ENCODE measurements at regions not wholly inside any gene's neighbourhood (a gene's known extent, or its start where the extent isn't known, plus 50 kb on each side); places are given as distances from the start of the nearest gene placed in this dataset.
"Not testable (repeated sequence)": the region's sequence is repeated elsewhere in the genome, so short reads cannot be mapped to it uniquely, and the experiment has no call there.

- Histone ChIP-seq H3K4me3 (ENCODE audit: low read depth, low read length, poor library complexity, severe bottlenecking) (no peak overlapping the region), H3K9ac (ENCODE audit: low read length) (no peak overlapping the region), H3K4me1 (ENCODE audit: insufficient read depth, low read length, severe bottlenecking) (no peaks in the 10 kb centered on the region), H3K9me2 (ENCODE audit: low read depth, low read length) (no peaks in the 10 kb centered on the region), H4K20me1 (ENCODE audit: insufficient read depth, low read length) (no peaks in the 10 kb centered on the region), H3K27ac (ENCODE audit: low read depth, low read length, poor library complexity, severe bottlenecking) (no peak overlapping the region), H3K79me2 (ENCODE audit: insufficient read depth, low read length) (no peaks in the 10 kb centered on the region), H3K27me3 (ENCODE audit: insufficient read depth, low read length) (no peaks in the 10 kb centered on the region), H3F3A (ENCODE audit: insufficient read depth, low read length) (peaks cover 8% of the 10 kb centered on the region), H3K36me3 (ENCODE audit: insufficient read depth, low read length) (no peaks in the 10 kb centered on the region), H3K4me2 (ENCODE audit: low read length) (no peak overlapping the region), H3K9me3 (ENCODE audit: low read length) (peaks cover 18% of the 10 kb centered on the region), H2AFZ (ENCODE audit: low read length) (no peak overlapping the region)
- TF ChIP-seq CTCF (IDR thresholded peaks at IDR 0.05; ENCODE audit: low read length): no peak
- no peak for TF ChIP-seq EZH2 (IDR thresholded peaks at IDR 0.05; ENCODE audit: borderline replicate concordance, low read length)
Measured at GRCh38 chr2:89837962-89838625, 1146.6 kb downstream of the RPIA start.

- H3K9ac ChIP-seq (ENCODE audit: low read length); H2AFZ ChIP-seq (ENCODE audit: low read length); H3K79me2 ChIP-seq (ENCODE audit: insufficient read depth, low read length); H3K4me3 ChIP-seq (ENCODE audit: low read depth, low read length, poor library complexity, severe bottlenecking); H3K4me1 ChIP-seq (ENCODE audit: insufficient read depth, low read length, severe bottlenecking); H4K20me1 ChIP-seq (ENCODE audit: insufficient read depth, low read length); H3K27ac ChIP-seq (ENCODE audit: low read depth, low read length, poor library complexity, severe bottlenecking); H3K36me3 ChIP-seq (ENCODE audit: insufficient read depth, low read length); H3K27me3 ChIP-seq (ENCODE audit: insufficient read depth, low read length); H3K4me2 ChIP-seq (ENCODE audit: low read length); H3K9me2 ChIP-seq (ENCODE audit: low read depth, low read length); H3F3A ChIP-seq (ENCODE audit: insufficient read depth, low read length): not testable (repeated sequence)
- peaks cover 18% of the 10 kb centered on the region for H3K9me3 ChIP-seq (ENCODE audit: low read length)
Measured at GRCh38 chr2:89840175-89840574, 1148.7 kb downstream of the RPIA start.

DNA sequence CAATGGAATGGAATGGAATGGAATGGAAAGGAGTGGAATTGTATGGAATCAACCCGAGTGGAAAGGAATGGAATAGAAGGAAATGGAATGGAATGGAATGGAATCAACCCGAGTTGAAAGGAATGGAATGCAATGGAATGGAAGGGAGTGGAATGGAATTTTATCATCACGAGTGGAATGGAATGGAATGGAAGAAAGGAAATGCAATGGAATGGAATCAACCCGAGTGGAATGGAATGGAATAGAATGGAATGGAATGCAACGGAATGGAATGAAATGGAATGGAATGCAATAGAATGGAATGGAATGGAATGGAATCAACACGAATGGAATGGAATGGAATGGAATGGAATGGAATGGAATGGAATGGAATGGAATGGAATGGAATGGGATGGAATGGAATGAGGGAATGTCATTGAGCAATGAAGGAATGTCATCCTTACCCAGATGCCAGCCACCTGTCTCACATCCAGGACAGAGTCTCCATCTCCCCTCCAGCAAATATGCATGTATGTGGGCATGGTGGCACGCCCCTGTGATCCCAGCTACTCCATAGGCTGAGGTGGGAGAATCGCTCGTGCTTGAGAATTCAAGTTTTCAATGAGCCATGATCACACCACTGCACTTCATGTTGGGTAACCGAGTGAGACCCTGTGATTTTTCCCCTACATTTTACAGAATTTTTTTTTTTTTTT, 1149.5 kb downstream of the RPIA start:
- H3K9ac ChIP-seq (ENCODE audit: low read length); H3K79me2 ChIP-seq (ENCODE audit: insufficient read depth, low read length); H3K36me3 ChIP-seq (ENCODE audit: insufficient read depth, low read length); H3K27me3 ChIP-seq (ENCODE audit: insufficient read depth, low read length); H3K27ac ChIP-seq (ENCODE audit: low read depth, low read length, poor library complexity, severe bottlenecking); H4K20me1 ChIP-seq (ENCODE audit: insufficient read depth, low read length); H3F3A ChIP-seq (ENCODE audit: insufficient read depth, low read length); H2AFZ ChIP-seq (ENCODE audit: low read length); H3K4me2 ChIP-seq (ENCODE audit: low read length); H3K4me1 ChIP-seq (ENCODE audit: insufficient read depth, low read length, severe bottlenecking); H3K9me2 ChIP-seq (ENCODE audit: low read depth, low read length); H3K4me3 ChIP-seq (ENCODE audit: low read depth, low read length, poor library complexity, severe bottlenecking): not testable (repeated sequence)
- peaks cover 18% of the 10 kb centered on the region for H3K9me3 ChIP-seq (ENCODE audit: low read length)

- Histone ChIP-seq H3K9me2 (ENCODE audit: low read depth, low read length) (no peaks in the 10 kb centered on the region), H3K9me3 (ENCODE audit: low read length) (peaks cover 18% of the 10 kb centered on the region), H2AFZ (ENCODE audit: low read length) (no peak overlapping the region), H3K79me2 (ENCODE audit: insufficient read depth, low read length) (no peaks in the 10 kb centered on the region), H3K36me3 (ENCODE audit: insufficient read depth, low read length) (no peaks in the 10 kb centered on the region), H3K4me2 (ENCODE audit: low read length) (no peak overlapping the region), H3K4me1 (ENCODE audit: insufficient read depth, low read length, severe bottlenecking) (no peaks in the 10 kb centered on the region), H3K9ac (ENCODE audit: low read length) (no peak overlapping the region), H4K20me1 (ENCODE audit: insufficient read depth, low read length) (no peaks in the 10 kb centered on the region), H3F3A (ENCODE audit: insufficient read depth, low read length) (peaks cover 8% of the 10 kb centered on the region), H3K27ac (ENCODE audit: low read depth, low read length, poor library complexity, severe bottlenecking) (no peak overlapping the region), H3K4me3 (ENCODE audit: low read depth, low read length, poor library complexity, severe bottlenecking) (no peak overlapping the region), H3K27me3 (ENCODE audit: insufficient read depth, low read length) (no peaks in the 10 kb centered on the region)
- no peak for TF ChIP-seq CTCF (IDR thresholded peaks at IDR 0.05; ENCODE audit: low read length)
- TF ChIP-seq EZH2 (IDR thresholded peaks at IDR 0.05; ENCODE audit: borderline replicate concordance, low read length): no peak
Measured at GRCh38 chr2:89841476-89841840, 1150.0 kb downstream of the RPIA start.
